HPDE6-E6E7 (cell line): ENCODE measurements at regions not wholly inside any gene's neighbourhood (a gene's known extent, or its start where the extent isn't known, plus 50 kb on each side); places are given as distances from the start of the nearest gene placed in this dataset.

Experiments
- DNase-seq: peaks from one replicate; pipeline ENCODE4 v3.0.0; 2011; ENCODE audit warnings: missing footprints; ENCODE audit errors: extremely low spot score

- DNase-seq, result no peak
Observed at GRCh38 chrX:46301903-46302302, 243.3 kb downstream of the ZNF674 start.

GRCh38 chrX:46298821-46299220 is 246.4 kb downstream of the ZNF674 start:
- no peak for DNase-seq

- no peak for DNase-seq
Observed at GRCh38 chrX:46295963-46296362, 249.3 kb downstream of the ZNF674 start.

GRCh38 chrX:46294234-46294633 is 251.0 kb downstream of the ZNF674 start:
- DNase-seq, result no peak

- DNase-seq, result peak; percentile 17
Observed at GRCh38 chrX:46279925-46280313, 265.3 kb downstream of the ZNF674 start.

- DNase-seq, result no peak
Observed at GRCh38 chrX:46279214-46279924, 265.9 kb downstream of the ZNF674 start.

- no peak for DNase-seq
Observed at GRCh38 chrX:46278572-46278971, 266.6 kb downstream of the ZNF674 start.

GRCh38 chrX:46268412-46268811 is 276.8 kb downstream of the ZNF674 start:
- peak; percentile 28 for DNase-seq

GRCh38 chrX:46263494-46263893 is 281.7 kb downstream of the ZNF674 start:
- DNase-seq, result no peak

GRCh38 chrX:46262304-46262703 is 282.9 kb downstream of the ZNF674 start:
- DNase-seq, result no peak

GRCh38 chrX:46260499-46260898 is 284.7 kb downstream of the ZNF674 start:
- peak; percentile 38 for DNase-seq

GRCh38 chrX:46258356-46258755 is 286.9 kb downstream of the ZNF674 start:
- no peak for DNase-seq

- DNase-seq, result no peak
Observed at GRCh38 chrX:46257451-46257879, 287.8 kb downstream of the ZNF674 start.

GRCh38 chrX:46256875-46257274 is 288.3 kb downstream of the ZNF674 start:
- no peak for DNase-seq

GRCh38 chrX:46255046-46255445 is 290.2 kb downstream of the ZNF674 start:
- no peak for DNase-seq

- DNase-seq, result no peak
Observed at GRCh38 chrX:46254641-46255040, 290.6 kb downstream of the ZNF674 start.

GRCh38 chrX:46251755-46252154 is 293.5 kb downstream of the ZNF674 start:
- DNase-seq, result peak; percentile 8

- DNase-seq, result no peak
Observed at GRCh38 chrX:46250151-46250550, 295.1 kb downstream of the ZNF674 start.

GRCh38 chrX:46247456-46247855 is 297.8 kb downstream of the ZNF674 start:
- no peak for DNase-seq

GRCh38 chrX:46244451-46244850 is 300.8 kb downstream of the ZNF674 start:
- DNase-seq, result no peak

- DNase-seq, result no peak
Observed at GRCh38 chrX:46236411-46236810, 308.8 kb downstream of the ZNF674 start.

GRCh38 chrX:46235778-46236177 is 309.4 kb downstream of the ZNF674 start:
- DNase-seq, result no peak

GRCh38 chrX:46234775-46235174 is 310.4 kb downstream of the ZNF674 start:
- no peak for DNase-seq

GRCh38 chrX:46228389-46228788 is 316.8 kb downstream of the ZNF674 start:
- no peak for DNase-seq
